GM12875 (cell line): ENCODE measurements at regions not wholly inside any gene's neighbourhood (a gene's known extent, or its start where the extent isn't known, plus 50 kb on each side); places are given as distances from the start of the nearest gene placed in this dataset.

Experiments used
- H3K4me3 ChIP-seq: one replicate; pipeline ENCODE4 v1.5.1; 2011; ENCODE audit warnings: low read depth, low read length, control low read depth
- CTCF ChIP-seq: IDR thresholded peaks from 2 replicates; pipeline ENCODE4 v1.5.1; 2011; ENCODE audit warnings: low read depth, mild to moderate bottlenecking, control low read depth, inconsistent platforms, low read length, moderate library complexity, borderline replicate concordance; ENCODE audit not compliant: insufficient read depth

- H3K4me3 ChIP-seq = no peak overlapping the region
- no peak for TF ChIP-seq CTCF
Observed at GRCh38 chr1:4965346-4966075, 311.1 kb downstream of the AJAP1 start.

DNA sequence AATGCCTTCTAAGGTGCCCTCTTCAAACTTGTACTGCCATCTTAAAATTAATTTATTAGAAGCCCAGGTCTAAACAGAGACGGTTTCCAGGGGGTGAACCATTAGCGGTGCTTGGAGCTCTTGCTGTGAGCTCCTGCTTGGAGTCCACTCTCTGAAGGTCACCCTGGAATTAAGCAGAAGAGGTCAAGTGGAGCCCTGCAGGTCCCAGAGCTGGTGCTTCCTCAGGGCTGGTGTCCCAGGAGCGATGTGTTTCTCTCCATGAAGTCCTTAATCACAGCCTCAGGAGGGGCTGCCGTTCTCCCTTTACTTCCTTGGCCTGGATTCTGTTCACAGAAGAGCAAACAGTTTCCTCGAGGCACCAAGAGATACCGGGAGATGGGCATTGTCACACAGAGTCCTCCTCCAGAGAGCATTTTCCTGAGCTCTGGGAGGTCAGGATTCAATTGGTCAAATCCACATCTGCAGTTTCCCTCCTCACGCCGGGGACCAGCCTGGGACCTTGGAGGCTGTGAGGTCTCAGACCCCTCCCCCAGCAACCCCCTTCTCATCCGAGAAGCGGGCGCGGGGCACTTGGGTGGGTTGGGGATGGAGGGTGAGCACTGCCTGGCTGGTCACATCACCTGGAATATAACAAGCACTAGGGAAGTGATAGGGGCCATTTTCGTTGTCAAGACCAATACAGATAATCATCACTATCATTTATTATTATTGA lies 310.4 kb downstream of the AJAP1 start:
- no peak for TF ChIP-seq CTCF
- H3K4me3 ChIP-seq = no peak overlapping the region

- no peak overlapping the region for H3K4me3 ChIP-seq
- TF ChIP-seq CTCF = no peak
Observed at GRCh38 chr1:4963251-4963650, 308.8 kb downstream of the AJAP1 start.

DNA sequence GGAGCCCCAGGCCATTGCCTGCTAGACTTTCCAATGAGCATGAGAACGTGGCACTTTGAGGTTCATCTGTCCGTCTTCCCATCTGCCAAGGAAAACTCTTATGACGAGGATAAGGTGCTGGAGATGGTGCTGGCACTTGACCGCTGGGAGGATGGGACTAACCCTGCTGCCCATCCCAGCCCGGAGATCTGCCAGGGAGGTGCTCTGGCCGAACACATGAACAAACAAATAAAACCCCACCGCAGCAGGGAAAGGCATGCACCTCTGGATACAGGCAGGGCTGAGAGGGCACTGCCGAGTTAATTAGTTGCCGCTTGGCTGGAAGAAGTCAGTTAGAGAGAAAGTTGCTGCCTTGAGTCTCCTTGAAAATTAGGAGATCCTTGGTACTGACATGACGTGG lies 308.4 kb downstream of the AJAP1 start:
- TF ChIP-seq CTCF = no peak
- no peak overlapping the region for H3K4me3 ChIP-seq

DNA sequence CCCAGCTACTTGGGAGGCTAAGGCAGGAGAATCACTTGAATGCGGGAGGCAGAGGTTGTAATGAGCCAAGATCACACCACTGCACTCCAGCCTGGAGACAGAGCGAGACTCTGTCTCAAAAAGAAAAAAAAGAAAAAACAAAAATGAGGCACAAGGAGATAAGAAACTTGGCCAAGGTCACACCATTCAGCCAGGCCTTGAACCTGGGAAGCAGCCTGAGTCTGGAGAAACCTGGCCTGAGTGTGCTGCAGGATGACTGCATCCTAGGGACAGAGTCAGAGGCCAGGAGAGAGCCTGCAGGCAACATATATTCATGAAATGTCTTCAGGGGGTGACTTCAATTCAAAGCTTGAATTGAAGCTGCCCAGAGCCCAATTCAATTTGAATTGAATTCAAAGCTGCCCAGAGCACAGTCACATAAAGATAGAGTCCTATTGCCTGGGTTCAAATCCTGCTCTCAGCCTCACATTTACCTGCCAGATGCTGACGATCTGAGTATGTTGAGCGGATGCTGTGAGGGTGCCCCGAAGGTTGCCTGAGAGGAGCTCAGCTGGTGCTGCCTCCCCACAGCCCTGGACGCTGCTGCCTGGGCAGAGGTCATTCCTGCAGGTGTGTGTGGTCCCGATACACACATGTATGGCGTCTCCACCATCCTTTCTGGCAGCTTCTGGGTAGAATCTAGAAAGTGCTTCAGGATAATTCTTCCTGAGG lies 307.7 kb downstream of the AJAP1 start:
- TF ChIP-seq CTCF = no peak
- no peak overlapping the region for H3K4me3 ChIP-seq

DNA sequence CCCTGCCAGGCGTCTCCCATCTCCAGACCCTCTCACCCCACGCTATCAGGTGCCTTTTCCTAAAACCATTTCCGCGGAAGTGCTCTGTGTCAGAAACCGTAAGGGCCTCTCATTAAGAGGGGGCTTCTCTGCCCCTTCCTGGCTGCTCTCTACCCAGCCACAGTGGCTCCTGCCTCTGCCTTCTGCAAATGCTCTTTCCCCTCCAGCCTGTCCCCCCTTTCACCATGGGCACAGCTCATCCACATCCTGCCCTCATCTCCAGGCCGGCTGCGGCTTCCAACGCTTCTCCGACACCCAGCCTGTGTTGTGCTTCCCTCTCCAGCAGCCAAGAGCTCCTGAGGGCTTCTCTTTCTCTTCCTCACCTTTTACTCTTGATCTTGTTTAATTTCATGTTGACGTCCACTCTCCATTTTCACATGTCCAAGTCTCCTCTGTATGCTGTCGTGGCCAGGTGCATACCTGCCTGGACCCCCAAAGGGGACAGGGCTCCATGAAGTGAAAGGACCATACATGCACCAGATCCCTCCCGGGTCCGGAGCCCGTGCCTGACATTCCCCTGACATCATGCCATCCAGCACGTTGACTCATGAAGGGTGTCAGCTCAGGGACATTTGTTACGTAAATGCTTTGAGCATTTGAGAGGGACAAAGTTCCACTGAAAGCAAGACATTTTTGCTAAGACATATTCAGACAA lies 306.5 kb downstream of the AJAP1 start:
- no peak for TF ChIP-seq CTCF
- H3K4me3 ChIP-seq = no peak overlapping the region
